ENCODE measurements at regions not wholly inside any gene's neighbourhood (a gene's known extent, or its start where the extent isn't known, plus 50 kb on each side); places are given as distances from the start of the nearest gene placed in this dataset.

- no peak overlapping the region for H3K27ac ChIP-seq (ENCODE audit: low read depth in 1 of 2, low read length in 2 of 2)
- no peak overlapping the region for H3K9ac ChIP-seq (ENCODE audit: low read depth in 1 of 2, low read length in 2 of 2)
- H3K27me3 ChIP-seq (ENCODE audit: control insufficient read depth in 4 of 4, insufficient read depth in 4 of 4, low read length in 3 of 4), result no peaks in the 10 kb centered on the region
- no peak for DNase-seq (ENCODE audit: low spot score)
- H3K9me3 ChIP-seq (ENCODE audit: control insufficient read depth in 4 of 4, low read length in 3 of 4), result no peaks in the 10 kb centered on the region
- no peak overlapping the region for H3K4me3 ChIP-seq (ENCODE audit: low read depth in 1 of 3, low read length in 3 of 3)
- H3K4me1 ChIP-seq (ENCODE audit: control insufficient read depth in 4 of 4, insufficient read depth in 4 of 4, low read length in 3 of 4), result no peaks in the 10 kb centered on the region
- WGBS, result 90% methylated on average over 1 of the region's 1 CpG
- H3K36me3 ChIP-seq (ENCODE audit: control insufficient read depth in 4 of 4, insufficient read depth in 3 of 4, low read depth in 1 of 4, low read length in 3 of 4), result no peaks in the 10 kb centered on the region
- TF ChIP-seq RXRA (IDR thresholded peaks at IDR 0.05) (no peak), TAF1 (conservative IDR thresholded peaks at IDR 0.05) (no peak), CTCF (IDR thresholded peaks at IDR 0.05; ENCODE audit: low read depth, low read length, missing input control) (no peak), RAD21 (IDR thresholded peaks at IDR 0.05) (no peak), EGR1 (IDR thresholded peaks at IDR 0.05; ENCODE audit: low read depth in 2 of 2) (no peak), GABPA (IDR thresholded peaks at IDR 0.05 in 1 of 2, conservative IDR thresholded peaks at IDR 0.05 in 1 of 2) (no peak)
- TF ChIP-seq, protein P1, sequence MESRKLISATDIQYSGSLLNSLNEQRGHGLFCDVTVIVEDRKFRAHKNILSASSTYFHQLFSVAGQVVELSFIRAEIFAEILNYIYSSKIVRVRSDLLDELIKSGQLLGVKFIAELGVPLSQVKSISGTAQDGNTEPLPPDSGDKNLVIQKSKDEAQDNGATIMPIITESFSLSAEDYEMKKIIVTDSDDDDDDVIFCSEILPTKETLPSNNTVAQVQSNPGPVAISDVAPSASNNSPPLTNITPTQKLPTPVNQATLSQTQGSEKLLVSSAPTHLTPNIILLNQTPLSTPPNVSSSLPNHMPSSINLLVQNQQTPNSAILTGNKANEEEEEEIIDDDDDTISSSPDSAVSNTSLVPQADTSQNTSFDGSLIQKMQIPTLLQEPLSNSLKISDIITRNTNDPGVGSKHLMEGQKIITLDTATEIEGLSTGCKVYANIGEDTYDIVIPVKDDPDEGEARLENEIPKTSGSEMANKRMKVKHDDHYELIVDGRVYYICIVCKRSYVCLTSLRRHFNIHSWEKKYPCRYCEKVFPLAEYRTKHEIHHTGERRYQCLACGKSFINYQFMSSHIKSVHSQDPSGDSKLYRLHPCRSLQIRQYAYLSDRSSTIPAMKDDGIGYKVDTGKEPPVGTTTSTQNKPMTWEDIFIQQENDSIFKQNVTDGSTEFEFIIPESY (IDR thresholded peaks at IDR 0.05), result no peak
- TF ChIP-seq, protein P2, sequence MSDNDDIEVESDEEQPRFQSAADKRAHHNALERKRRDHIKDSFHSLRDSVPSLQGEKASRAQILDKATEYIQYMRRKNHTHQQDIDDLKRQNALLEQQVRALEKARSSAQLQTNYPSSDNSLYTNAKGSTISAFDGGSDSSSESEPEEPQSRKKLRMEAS (IDR thresholded peaks at IDR 0.05), result no peak
Measured at GRCh38 chr5:135721548-135722090, 112.8 kb upstream of the SLC25A48 start.

GRCh38 chr5:135720191-135720590 is 114.3 kb upstream of the SLC25A48 start:
- no peak overlapping the region for H3K27ac ChIP-seq (ENCODE audit: low read depth in 1 of 2, low read length in 2 of 2)
- no peaks in the 10 kb centered on the region for H3K27me3 ChIP-seq (ENCODE audit: control insufficient read depth in 4 of 4, insufficient read depth in 4 of 4, low read length in 3 of 4)
- H3K36me3 ChIP-seq (ENCODE audit: control insufficient read depth in 4 of 4, insufficient read depth in 3 of 4, low read depth in 1 of 4, low read length in 3 of 4), result no peaks in the 10 kb centered on the region
- WGBS, result 89% methylated on average over 2 of the region's 2 CpGs
- H3K4me3 ChIP-seq (ENCODE audit: low read depth in 1 of 3, low read length in 3 of 3), result no peak overlapping the region
- H3K9me3 ChIP-seq (ENCODE audit: control insufficient read depth in 4 of 4, low read length in 3 of 4), result no peaks in the 10 kb centered on the region
- DNase-seq (ENCODE audit: low spot score), result no peak
- H3K4me1 ChIP-seq (ENCODE audit: control insufficient read depth in 4 of 4, insufficient read depth in 4 of 4, low read length in 3 of 4), result no peaks in the 10 kb centered on the region
- TF ChIP-seq RXRA (IDR thresholded peaks at IDR 0.05) (no peak), NR2F2 (IDR thresholded peaks at IDR 0.05) (no peak), RAD21 (IDR thresholded peaks at IDR 0.05) (no peak), SP1 (IDR thresholded peaks at IDR 0.05) (no peak), YY1 (IDR thresholded peaks at IDR 0.05) (no peak), FOXA1 (IDR thresholded peaks at IDR 0.05) (no peak), TAF1 (conservative IDR thresholded peaks at IDR 0.05) (no peak), EGR1 (IDR thresholded peaks at IDR 0.05; ENCODE audit: low read depth in 2 of 2) (no peak), CTCF (IDR thresholded peaks at IDR 0.05; ENCODE audit: low read depth, low read length, missing input control) (no peak), HNF4A (conservative IDR thresholded peaks at IDR 0.05) (no peak), GABPA (IDR thresholded peaks at IDR 0.05 in 1 of 2, conservative IDR thresholded peaks at IDR 0.05 in 1 of 2) (no peak), JUND (IDR thresholded peaks at IDR 0.05) (no peak), ATF3 (IDR thresholded peaks at IDR 0.05) (no peak), REST (IDR thresholded peaks at IDR 0.05) (no peak), FOXA2 (IDR thresholded peaks at IDR 0.05) (no peak), HNF4G (IDR thresholded peaks at IDR 0.05) (no peak)
- TF ChIP-seq, protein P1 (IDR thresholded peaks at IDR 0.05), result no peak
- TF ChIP-seq, protein P2 (IDR thresholded peaks at IDR 0.05), result no peak
- no peak overlapping the region for H3K9ac ChIP-seq (ENCODE audit: low read depth in 1 of 2, low read length in 2 of 2)

All from liver (tissue), 8 donors.